Rectal smooth muscle tissue (tissue), 1 donor: ENCODE measurements at regions not wholly inside any gene's neighbourhood (a gene's known extent, or its start where the extent isn't known, plus 50 kb on each side); places are given as distances from the start of the nearest gene placed in this dataset.

ENCODE experiments used
- H3K27ac ChIP-seq: one replicate; pipeline ENCODE4 v1.7.0; 2013; ENCODE audit warnings: low read depth, low read length, inconsistent platforms
- H3K27me3 ChIP-seq: one replicate; pipeline ENCODE4 v1.7.0; 2013; ENCODE audit warnings: low read length; ENCODE audit not compliant: control insufficient read depth, insufficient read depth
- H3K36me3 ChIP-seq: one replicate; pipeline ENCODE4 v1.7.0; 2013; ENCODE audit warnings: low read length; ENCODE audit not compliant: control insufficient read depth, insufficient read depth
- H3K4me1 ChIP-seq: one replicate; pipeline ENCODE4 v1.7.0; 2013; ENCODE audit warnings: low read length; ENCODE audit not compliant: control insufficient read depth, insufficient read depth
- H3K4me3 ChIP-seq: one replicate; pipeline ENCODE4 v1.7.0; 2013; ENCODE audit warnings: low read length
- H3K9ac ChIP-seq: one replicate; pipeline ENCODE4 v1.7.0; 2013; ENCODE audit warnings: low read length

DNA sequence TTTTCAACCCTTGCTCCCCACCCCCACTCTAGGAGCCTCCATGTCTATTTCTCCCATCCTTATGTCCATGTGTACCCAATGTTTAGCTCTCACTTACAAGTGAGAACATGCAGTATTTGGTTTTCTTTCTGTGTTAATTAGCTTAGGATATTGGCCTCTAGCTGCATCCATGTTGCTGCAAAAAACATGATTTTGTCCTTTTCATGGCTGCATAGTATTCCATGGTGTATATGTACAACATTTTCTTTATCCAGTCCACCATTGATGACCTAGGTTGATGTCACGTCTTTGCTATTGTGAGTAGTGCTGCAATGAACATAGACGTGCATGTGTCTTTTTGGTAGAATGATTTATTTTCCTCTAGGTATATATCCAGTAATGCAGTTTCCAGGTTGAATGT, 472.8 kb downstream of the ZNF674 start:
- Histone ChIP-seq H3K27me3 (no peaks in the 10 kb centered on the region), H3K27ac (no peak overlapping the region), H3K9ac (no peak overlapping the region), H3K4me3 (no peak overlapping the region), H3K4me1 (no peaks in the 10 kb centered on the region), H3K36me3 (no peaks in the 10 kb centered on the region)

DNA sequence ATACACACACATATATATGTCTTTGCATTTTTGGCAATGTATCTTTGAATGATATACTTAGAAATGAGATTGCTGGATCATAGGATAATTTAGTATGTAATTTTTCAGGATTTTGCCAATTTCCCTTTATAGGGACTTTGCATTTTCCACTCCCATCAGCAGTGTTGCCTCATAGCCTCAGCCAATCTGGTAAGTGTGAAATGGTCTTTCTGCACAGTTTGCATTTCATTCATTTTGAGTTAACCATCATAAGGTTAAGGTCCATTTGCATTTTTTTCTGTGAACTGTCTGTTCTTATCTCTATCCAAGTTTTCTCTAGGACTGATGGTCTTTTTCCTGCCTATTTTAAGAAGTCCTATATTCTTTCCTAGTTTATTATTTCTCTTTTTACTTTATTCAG, 474.8 kb downstream of the ZNF674 start:
- Histone ChIP-seq H3K27ac (no peak overlapping the region), H3K4me3 (no peak overlapping the region), H3K9ac (no peak overlapping the region), H3K4me1 (no peaks in the 10 kb centered on the region), H3K36me3 (no peaks in the 10 kb centered on the region), H3K27me3 (no peaks in the 10 kb centered on the region)

DNA sequence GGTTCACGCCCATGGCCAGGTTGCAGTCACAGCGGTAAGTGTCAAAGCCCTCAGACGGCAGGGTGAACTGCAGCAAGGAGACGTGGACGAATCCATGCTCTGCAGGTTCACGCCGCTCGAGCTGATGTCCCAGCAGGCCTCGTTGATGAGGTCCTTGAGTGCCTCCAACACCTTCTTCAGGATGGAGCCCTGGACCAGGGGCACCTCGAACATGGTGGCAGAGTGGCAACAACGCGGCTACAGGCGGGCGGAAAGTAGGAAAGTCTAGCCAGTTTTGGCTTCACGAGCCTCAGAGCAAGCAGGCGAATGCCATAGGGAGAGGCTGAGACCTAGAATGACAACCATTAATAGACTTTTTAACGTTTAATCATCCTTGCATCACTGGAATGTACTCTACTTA, 485.9 kb downstream of the ZNF674 start:
- Histone ChIP-seq H3K27ac (no peak overlapping the region), H3K4me1 (no peaks in the 10 kb centered on the region), H3K36me3 (no peaks in the 10 kb centered on the region), H3K9ac (no peak overlapping the region), H3K4me3 (no peak overlapping the region), H3K27me3 (no peaks in the 10 kb centered on the region)

DNA sequence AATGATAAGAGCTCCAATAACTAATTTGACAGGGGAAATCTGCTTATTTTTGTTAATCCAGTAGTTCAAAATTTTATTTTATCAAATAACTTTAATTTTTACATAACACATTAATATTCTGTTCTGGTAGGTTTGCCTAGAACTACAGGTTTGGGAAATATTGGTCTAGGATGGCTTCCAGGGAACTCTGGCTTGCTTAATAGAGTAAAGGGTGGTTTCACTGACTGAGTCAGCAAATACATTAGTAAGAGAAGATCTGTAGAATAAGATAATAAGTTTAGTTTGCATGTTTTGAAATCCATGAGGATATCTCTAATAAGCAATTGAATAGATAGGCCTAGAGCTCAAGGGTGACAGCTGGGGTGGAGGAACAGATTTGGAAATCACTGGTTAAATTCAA, 500.7 kb downstream of the ZNF674 start:
- no peaks in the 10 kb centered on the region for H3K27me3 ChIP-seq
- no peak overlapping the region for H3K27ac ChIP-seq
- no peaks in the 10 kb centered on the region for H3K36me3 ChIP-seq
- H3K4me1 ChIP-seq = no peaks in the 10 kb centered on the region
- no peak overlapping the region for H3K4me3 ChIP-seq
- no peak overlapping the region for H3K9ac ChIP-seq

DNA sequence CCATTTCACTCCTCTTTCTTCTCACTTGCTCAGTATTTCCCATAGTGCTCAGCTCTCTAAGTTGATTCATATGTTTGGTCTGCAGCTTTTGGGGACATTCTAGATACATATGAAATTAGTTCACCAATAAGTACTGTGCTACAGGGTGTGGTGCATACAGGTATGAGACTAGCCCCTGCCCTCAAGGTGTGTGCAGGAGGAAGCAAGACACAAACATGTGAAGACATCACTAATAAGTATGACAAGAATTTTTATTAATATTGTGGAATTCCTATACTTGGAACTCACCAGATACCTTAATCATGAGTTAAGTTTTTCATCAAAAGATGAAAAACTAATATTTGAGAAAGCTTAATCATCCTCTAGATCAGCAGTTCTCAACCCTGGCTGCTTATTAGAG, 505.2 kb downstream of the ZNF674 start:
- H3K36me3 ChIP-seq = no peaks in the 10 kb centered on the region
- no peak overlapping the region for H3K27ac ChIP-seq

DNA sequence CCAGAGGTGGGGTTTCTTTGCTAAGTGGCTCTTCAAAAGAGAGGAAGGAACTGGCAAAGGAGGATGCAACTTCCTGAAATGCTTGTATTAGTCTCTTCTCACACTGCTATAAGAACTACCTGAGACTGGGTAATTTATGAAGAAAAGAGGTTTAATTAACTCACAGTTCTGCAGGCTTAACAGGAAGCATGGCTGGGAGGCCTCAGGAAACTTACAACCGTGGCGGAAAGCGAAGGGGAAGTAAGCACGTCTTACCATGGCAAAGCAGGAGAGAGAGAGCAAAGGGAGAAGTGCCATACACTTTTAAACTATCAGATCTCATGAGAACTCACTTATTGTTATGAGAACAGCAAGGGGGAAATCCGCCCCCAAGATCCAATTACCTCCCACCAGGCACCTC, 505.7 kb downstream of the ZNF674 start:
- no peak overlapping the region for H3K27ac ChIP-seq
- H3K9ac ChIP-seq = no peak overlapping the region
- no peak overlapping the region for H3K4me3 ChIP-seq

More for the DNA sequence above, 505.2 kb downstream of the ZNF674 start:
- Histone ChIP-seq H3K4me3 (no peak overlapping the region), H3K27me3 (no peaks in the 10 kb centered on the region), H3K4me1 (no peaks in the 10 kb centered on the region), H3K9ac (no peak overlapping the region)

DNA sequence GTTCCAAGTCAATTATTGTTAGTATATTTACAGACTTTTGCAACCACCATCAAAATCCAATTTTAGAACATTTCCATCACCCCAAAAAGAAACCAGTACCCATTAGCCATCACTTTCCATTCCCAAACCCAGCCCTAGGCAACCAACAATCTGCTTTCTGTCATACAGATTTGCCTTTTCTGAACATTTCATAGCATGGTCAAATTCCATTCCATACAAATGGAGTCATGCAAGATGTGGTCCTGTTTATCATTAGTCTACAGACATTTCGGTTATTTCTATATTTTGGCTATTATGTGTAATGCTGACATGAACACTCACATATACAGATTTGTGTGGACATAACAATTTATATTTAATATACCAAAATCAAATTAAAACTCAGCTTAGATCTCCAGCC, 508.7 kb downstream of the ZNF674 start:
- Histone ChIP-seq H3K9ac (no peak overlapping the region), H3K27me3 (no peaks in the 10 kb centered on the region), H3K4me1 (no peaks in the 10 kb centered on the region), H3K27ac (no peak overlapping the region), H3K4me3 (no peak overlapping the region), H3K36me3 (no peaks in the 10 kb centered on the region)

More for the DNA sequence above, 505.7 kb downstream of the ZNF674 start:
- no peaks in the 10 kb centered on the region for H3K36me3 ChIP-seq
- no peaks in the 10 kb centered on the region for H3K4me1 ChIP-seq
- no peaks in the 10 kb centered on the region for H3K27me3 ChIP-seq

DNA sequence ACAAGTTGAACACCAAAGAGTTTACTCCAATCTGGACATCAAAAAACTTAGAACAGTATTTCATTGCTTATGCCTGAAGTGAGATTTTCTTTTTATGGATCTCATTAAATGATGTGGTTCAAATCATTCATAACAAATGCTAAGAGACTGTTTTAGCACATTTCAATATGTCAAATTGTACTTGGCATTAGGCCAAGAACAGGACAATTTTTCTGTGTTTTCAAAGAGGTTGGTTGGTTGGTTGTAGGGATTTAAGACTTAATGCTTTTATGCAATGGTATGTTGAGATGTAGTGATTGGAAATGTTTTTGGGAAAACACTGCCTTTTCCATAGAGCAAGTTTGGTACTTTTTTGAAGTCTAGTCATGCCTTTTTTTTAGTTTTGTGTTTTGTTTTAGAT, 510.4 kb downstream of the ZNF674 start:
- Histone ChIP-seq H3K4me3 (no peak overlapping the region), H3K9ac (no peak overlapping the region), H3K27me3 (no peaks in the 10 kb centered on the region), H3K4me1 (no peaks in the 10 kb centered on the region), H3K36me3 (no peaks in the 10 kb centered on the region), H3K27ac (no peak overlapping the region)

DNA sequence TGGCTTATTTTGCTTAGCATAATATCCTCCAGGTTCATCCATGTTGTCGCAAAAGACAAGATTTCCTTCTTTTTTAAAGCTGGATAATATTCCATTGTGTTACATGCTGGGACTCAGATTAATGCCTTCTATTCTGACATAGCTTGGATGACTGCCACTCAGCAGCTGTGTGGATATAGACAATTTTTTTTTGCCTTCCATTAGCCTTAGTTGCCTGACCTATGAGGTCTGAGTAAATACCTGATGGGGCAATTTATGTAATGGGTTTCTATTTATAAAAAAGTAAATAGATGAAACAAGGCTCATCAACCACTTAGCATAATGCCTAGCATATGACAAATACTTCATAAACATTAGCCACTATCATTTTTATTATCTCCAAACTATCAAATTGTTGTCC, 515.4 kb downstream of the ZNF674 start:
- Histone ChIP-seq H3K9ac (no peak overlapping the region), H3K4me3 (no peak overlapping the region), H3K4me1 (no peaks in the 10 kb centered on the region), H3K27me3 (no peaks in the 10 kb centered on the region), H3K27ac (no peak overlapping the region), H3K36me3 (no peaks in the 10 kb centered on the region)

DNA sequence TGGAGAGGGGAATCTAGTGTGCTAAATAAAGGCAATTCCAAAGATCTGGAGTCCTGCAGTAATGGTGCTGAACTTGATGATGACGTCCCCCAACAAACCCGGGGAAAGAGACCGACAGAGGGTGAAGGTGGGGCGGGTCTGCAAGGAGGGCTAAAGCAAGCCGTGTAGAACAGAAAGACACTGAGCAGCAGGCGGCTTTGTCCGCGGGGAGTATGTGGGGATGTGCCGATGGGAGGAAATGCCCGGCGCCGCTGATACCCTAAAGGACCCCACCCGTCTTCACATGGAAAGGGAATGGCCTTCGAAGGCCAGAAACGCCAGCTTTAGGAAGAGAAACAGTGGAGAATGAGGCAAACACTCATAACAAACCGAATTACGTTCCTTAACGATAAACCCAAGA, 528.9 kb downstream of the ZNF674 start:
- Histone ChIP-seq H3K4me1 (no peaks in the 10 kb centered on the region), H3K4me3 (no peak overlapping the region)

DNA sequence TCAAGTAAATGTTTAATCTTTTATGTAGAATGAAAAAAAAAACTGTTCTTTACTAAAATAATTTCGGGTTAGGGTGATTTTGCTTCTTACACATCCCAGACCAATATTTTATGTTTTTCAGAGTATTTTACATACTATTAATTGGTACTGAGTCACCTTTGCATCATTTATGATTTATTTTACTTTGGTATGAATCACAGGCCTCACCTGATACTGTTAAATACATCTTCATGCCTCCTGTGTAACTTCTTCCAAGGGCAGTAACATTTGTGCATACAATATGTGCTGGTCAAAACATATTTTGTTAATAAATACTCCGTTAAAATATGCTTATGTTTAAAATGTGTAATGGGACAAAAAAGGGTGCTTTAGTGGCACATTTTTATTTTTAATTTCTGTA, 529.6 kb downstream of the ZNF674 start:
- H3K4me3 ChIP-seq = no peak overlapping the region
- no peak overlapping the region for H3K9ac ChIP-seq
- H3K36me3 ChIP-seq = no peaks in the 10 kb centered on the region
- no peaks in the 10 kb centered on the region for H3K27me3 ChIP-seq
- H3K27ac ChIP-seq = no peak overlapping the region
- H3K4me1 ChIP-seq = no peaks in the 10 kb centered on the region

More for the DNA sequence above, 528.9 kb downstream of the ZNF674 start:
- H3K36me3 ChIP-seq = no peaks in the 10 kb centered on the region
- H3K27me3 ChIP-seq = no peaks in the 10 kb centered on the region
- no peak overlapping the region for H3K27ac ChIP-seq
- no peak overlapping the region for H3K9ac ChIP-seq

DNA sequence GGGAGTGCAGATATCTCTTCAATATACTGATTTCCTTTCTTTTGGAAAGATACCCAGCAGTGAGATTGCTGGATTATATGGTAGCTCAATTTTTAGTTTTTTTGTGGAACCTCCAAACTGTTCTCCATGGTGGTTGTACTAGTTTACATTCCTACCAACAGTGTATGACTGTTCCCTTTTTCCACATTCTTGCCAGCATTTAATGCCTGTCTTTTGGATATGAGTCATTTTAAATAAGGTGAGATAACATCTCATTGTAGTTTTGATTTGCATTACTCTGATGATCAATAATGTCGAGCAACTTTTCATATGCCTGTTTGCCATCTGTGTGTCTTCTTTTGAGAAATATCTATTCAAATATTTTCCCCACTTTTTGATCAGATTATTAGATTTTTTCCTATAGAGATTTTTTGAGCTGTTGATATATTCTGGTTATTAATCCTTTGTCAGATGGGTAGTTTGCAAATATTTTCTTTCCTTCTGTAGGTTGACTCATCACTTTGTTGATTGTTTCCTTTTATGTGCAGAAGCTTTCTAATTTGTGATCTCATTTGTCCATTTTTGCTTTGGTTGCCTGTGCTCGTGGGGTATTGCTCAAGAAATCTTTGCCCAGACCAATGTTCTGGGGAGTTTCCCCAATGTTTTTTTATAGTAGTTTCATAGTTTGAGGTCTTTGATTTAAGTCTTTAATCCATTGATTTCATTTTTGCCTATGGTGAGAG, 552.7 kb downstream of the ZNF674 start:
- H3K36me3 ChIP-seq = no peaks in the 10 kb centered on the region
- H3K27ac ChIP-seq = no peak overlapping the region
- H3K4me3 ChIP-seq = no peak overlapping the region
- H3K4me1 ChIP-seq = no peaks in the 10 kb centered on the region
- H3K27me3 ChIP-seq = no peaks in the 10 kb centered on the region
- H3K9ac ChIP-seq = no peak overlapping the region

DNA sequence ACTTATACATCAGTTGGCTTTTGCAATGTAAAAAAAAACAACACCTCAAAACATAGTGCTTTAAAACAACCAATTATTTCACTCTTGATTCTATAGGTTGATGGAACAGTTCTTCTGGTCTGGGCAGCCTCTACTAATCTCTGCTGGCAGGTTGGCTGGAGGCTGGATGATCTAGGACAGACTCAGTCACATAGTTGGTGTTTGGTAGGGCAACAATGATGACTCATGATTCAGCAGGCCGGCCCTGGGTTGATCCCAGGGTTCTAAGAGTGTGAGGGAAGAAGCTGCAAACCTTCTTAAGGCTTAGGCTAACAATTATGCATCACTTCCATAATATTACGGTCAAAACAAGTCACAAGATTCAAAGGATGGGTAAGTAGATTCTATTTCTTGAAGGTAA, 558.2 kb downstream of the ZNF674 start:
- Histone ChIP-seq H3K4me1 (no peaks in the 10 kb centered on the region), H3K27ac (no peak overlapping the region), H3K4me3 (no peak overlapping the region), H3K36me3 (no peaks in the 10 kb centered on the region), H3K9ac (no peak overlapping the region), H3K27me3 (no peaks in the 10 kb centered on the region)
